ENCODE measurements at regions not wholly inside any gene's neighbourhood (a gene's known extent, or its start where the extent isn't known, plus 50 kb on each side); places are given as distances from the start of the nearest gene placed in this dataset.

- H3K27me3 Mint-ChIP-seq (ENCODE audit: insufficient read depth, unreplicated experiment): peaks cover 28% of the 10 kb centered on the region
- TF ChIP-seq CTCF (IDR thresholded peaks at IDR 0.05; ENCODE audit: unreplicated experiment): no peak
- no peak overlapping the region for H3K27ac Mint-ChIP-seq (ENCODE audit: low read depth, unreplicated experiment)
- H3K9me3 Mint-ChIP-seq (ENCODE audit: unreplicated experiment): no peaks in the 10 kb centered on the region
- H3K36me3 Mint-ChIP-seq (ENCODE audit: insufficient read depth, unreplicated experiment): no peaks in the 10 kb centered on the region
- no peaks in the 10 kb centered on the region for H3K4me1 Mint-ChIP-seq (ENCODE audit: insufficient read depth, unreplicated experiment)
- intact Hi-C loops (cut with micrococcal nuclease): no loop called here
- BruUV-seq (replicated peaks): no TSS peak
- DNase-seq (ENCODE audit: unreplicated experiment): no peak
- H3K4me3 Mint-ChIP-seq (ENCODE audit: unreplicated experiment): no peak overlapping the region
- POLR2A ChIA-PET: no interaction called here
- CTCF ChIA-PET: interaction anchor here (0.5 to 2.8 kb wide), 4 partner anchors 9 to 1803 kb away, joined by 3 to 17 read pairs (median 4); no protein-coding TSS in a partner anchor
These were observed 98.8 kb upstream of the PFKP start for GRCh38 chr10:2968401-2969058.

GRCh38 chr10:2966134-2966533 is 101.2 kb upstream of the PFKP start:
- Mint-ChIP-seq H3K9me3 (ENCODE audit: unreplicated experiment) (no peaks in the 10 kb centered on the region), H3K27ac (ENCODE audit: low read depth, unreplicated experiment) (no peak overlapping the region), H3K27me3 (ENCODE audit: insufficient read depth, unreplicated experiment) (peaks cover 37% of the 10 kb centered on the region), H3K36me3 (ENCODE audit: insufficient read depth, unreplicated experiment) (no peaks in the 10 kb centered on the region), H3K4me3 (ENCODE audit: unreplicated experiment) (no peak overlapping the region), H3K4me1 (ENCODE audit: insufficient read depth, unreplicated experiment) (no peaks in the 10 kb centered on the region)
- DNase-seq (ENCODE audit: unreplicated experiment): no peak
- no peak for TF ChIP-seq CTCF (IDR thresholded peaks at IDR 0.05; ENCODE audit: unreplicated experiment)
- ChIA-PET POLR2A (interaction anchor here (0.6 kb wide), 1 partner anchor 53 kb away, joined by 3 read pairs; no protein-coding TSS in a partner anchor), CTCF (interaction anchor here (1.1 to 2.8 kb wide), 2 partner anchors 12 kb away, joined by 3 to 17 read pairs; no protein-coding TSS in a partner anchor)
- BruUV-seq (replicated peaks): no TSS peak
- intact Hi-C loops (cut with micrococcal nuclease): no loop called here

GRCh38 chr10:2964632-2965296 is 102.6 kb upstream of the PFKP start:
- no TSS peak for BruUV-seq (replicated peaks)
- Mint-ChIP-seq H3K27ac (ENCODE audit: low read depth, unreplicated experiment) (no peak overlapping the region), H3K4me1 (ENCODE audit: insufficient read depth, unreplicated experiment) (no peaks in the 10 kb centered on the region), H3K36me3 (ENCODE audit: insufficient read depth, unreplicated experiment) (no peaks in the 10 kb centered on the region), H3K27me3 (ENCODE audit: insufficient read depth, unreplicated experiment) (peaks cover 51% of the 10 kb centered on the region), H3K4me3 (ENCODE audit: unreplicated experiment) (no peak overlapping the region), H3K9me3 (ENCODE audit: unreplicated experiment) (no peaks in the 10 kb centered on the region)
- no peak for TF ChIP-seq CTCF (IDR thresholded peaks at IDR 0.05; ENCODE audit: unreplicated experiment)
- intact Hi-C loops (cut with micrococcal nuclease): no loop called here
- DNase-seq (ENCODE audit: unreplicated experiment): peak; percentile 18
- ChIA-PET POLR2A (no interaction called here), CTCF (no interaction called here)

- CTCF ChIA-PET: no interaction called here
- Mint-ChIP-seq H3K27ac (ENCODE audit: low read depth, unreplicated experiment) (no peak overlapping the region), H3K4me1 (ENCODE audit: insufficient read depth, unreplicated experiment) (no peaks in the 10 kb centered on the region), H3K9me3 (ENCODE audit: unreplicated experiment) (no peaks in the 10 kb centered on the region), H3K27me3 (ENCODE audit: insufficient read depth, unreplicated experiment) (peaks cover 52% of the 10 kb centered on the region), H3K4me3 (ENCODE audit: unreplicated experiment) (no peak overlapping the region), H3K36me3 (ENCODE audit: insufficient read depth, unreplicated experiment) (no peaks in the 10 kb centered on the region)
- DNase-seq (ENCODE audit: unreplicated experiment): no peak
- POLR2A ChIA-PET: no interaction called here
- TF ChIP-seq CTCF (IDR thresholded peaks at IDR 0.05; ENCODE audit: unreplicated experiment): no peak
- intact Hi-C loops (cut with micrococcal nuclease): no loop called here
- BruUV-seq (replicated peaks): no TSS peak
These were observed 103.3 kb upstream of the PFKP start for GRCh38 chr10:2963889-2964631.

Measured in MCF 10A (cell line).